ENCODE measurements at regions not wholly inside any gene's neighbourhood (a gene's known extent, or its start where the extent isn't known, plus 50 kb on each side); places are given as distances from the start of the nearest gene placed in this dataset.

DNA sequence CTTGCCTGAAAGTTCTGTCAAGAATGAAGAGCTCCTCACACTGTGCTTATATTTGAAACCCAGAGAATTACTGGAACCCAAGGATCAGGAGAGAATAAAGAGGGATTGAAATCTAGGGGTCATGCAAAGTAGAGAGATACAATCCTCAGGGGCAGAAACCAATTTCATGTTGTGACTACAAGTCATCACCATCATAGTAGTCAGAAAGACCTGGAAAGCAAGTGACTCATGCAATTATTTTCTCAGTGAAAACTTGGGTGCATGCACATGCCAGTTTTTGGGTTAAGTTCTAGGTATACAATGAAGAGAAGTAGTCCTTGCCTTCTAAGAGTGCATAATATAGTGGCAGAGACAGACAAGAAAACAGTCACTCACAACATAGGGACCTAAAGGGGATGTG lies 210.0 kb downstream of the ZC3H11B start:
- no peaks in the 10 kb centered on the region for H3K36me3 Mint-ChIP-seq (ENCODE audit: low read depth)
- H3K27me3 Mint-ChIP-seq (ENCODE audit: low read depth) = no peaks in the 10 kb centered on the region
- H3K4me1 Mint-ChIP-seq (ENCODE audit: low read depth) = peaks cover 8% of the 10 kb centered on the region
- TF ChIP-seq, protein P1, sequence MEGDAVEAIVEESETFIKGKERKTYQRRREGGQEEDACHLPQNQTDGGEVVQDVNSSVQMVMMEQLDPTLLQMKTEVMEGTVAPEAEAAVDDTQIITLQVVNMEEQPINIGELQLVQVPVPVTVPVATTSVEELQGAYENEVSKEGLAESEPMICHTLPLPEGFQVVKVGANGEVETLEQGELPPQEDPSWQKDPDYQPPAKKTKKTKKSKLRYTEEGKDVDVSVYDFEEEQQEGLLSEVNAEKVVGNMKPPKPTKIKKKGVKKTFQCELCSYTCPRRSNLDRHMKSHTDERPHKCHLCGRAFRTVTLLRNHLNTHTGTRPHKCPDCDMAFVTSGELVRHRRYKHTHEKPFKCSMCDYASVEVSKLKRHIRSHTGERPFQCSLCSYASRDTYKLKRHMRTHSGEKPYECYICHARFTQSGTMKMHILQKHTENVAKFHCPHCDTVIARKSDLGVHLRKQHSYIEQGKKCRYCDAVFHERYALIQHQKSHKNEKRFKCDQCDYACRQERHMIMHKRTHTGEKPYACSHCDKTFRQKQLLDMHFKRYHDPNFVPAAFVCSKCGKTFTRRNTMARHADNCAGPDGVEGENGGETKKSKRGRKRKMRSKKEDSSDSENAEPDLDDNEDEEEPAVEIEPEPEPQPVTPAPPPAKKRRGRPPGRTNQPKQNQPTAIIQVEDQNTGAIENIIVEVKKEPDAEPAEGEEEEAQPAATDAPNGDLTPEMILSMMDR (IDR thresholded peaks at IDR 0.05) = no peak
- no peak overlapping the region for H3K4me3 Mint-ChIP-seq (ENCODE audit: unreplicated experiment)
- H3K27ac Mint-ChIP-seq (ENCODE audit: unreplicated experiment) = no peak overlapping the region
- no peak for DNase-seq (ENCODE audit: low spot score)
- peaks cover 2% of the 10 kb centered on the region for H3K9me3 Mint-ChIP-seq (ENCODE audit: low read depth)

DNA sequence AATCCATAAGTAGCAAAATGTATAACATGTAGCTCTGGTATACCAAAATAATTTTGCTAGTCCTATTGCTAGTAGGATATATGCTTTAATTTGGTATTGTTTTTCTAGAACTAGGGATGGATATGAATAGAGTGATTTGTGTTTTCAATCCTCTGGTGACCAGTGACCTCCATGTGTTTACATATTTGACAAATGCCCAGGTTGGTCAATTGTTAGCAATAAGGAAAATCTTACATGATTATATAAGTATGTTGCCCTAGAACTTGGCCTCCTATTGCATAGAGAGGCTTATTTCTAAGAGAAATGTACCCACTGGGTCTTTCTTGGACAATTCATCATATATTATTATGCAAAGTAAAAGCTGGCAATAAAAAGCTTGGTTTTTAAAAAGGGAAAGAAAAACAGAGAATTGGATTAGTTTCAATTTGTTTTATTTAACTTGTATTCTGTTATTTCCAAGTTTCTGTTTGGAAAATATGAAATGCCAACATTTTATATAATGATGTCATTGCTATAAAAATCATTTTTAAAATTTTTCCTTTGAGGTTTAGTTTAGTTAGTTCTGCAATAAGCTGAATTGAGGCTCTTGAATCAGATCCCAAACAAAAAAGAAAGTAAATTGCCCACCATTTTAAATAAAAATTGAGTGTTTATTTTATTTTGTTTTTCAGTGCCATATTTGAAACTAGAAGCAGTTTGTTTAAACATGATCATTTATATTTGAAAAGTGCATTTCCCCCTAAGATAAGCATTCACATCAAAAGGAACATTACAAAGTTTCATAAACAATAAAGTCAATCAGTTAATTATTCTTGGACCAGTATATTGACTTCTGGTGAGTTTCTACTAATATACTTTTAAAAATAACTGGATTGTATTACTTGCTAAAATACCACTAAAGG lies 210.9 kb downstream of the ZC3H11B start:
- TF ChIP-seq, protein P1 (IDR thresholded peaks at IDR 0.05) = no peak
- Mint-ChIP-seq H3K4me1 (ENCODE audit: low read depth) (peaks cover 8% of the 10 kb centered on the region), H3K36me3 (ENCODE audit: low read depth) (peaks cover 2% of the 10 kb centered on the region), H3K9me3 (ENCODE audit: low read depth) (peaks cover 12% of the 10 kb centered on the region), H3K4me3 (ENCODE audit: unreplicated experiment) (no peak overlapping the region), H3K27me3 (ENCODE audit: low read depth) (no peaks in the 10 kb centered on the region), H3K27ac (ENCODE audit: unreplicated experiment) (no peak overlapping the region)
- DNase-seq (ENCODE audit: low spot score) = no peak

GRCh38 chr1:219399446-219399845 lies 213.5 kb downstream of the ZC3H11B start:
- DNase-seq (ENCODE audit: low spot score) = no peak
- Mint-ChIP-seq H3K9me3 (ENCODE audit: low read depth) (peaks cover 26% of the 10 kb centered on the region), H3K4me1 (ENCODE audit: low read depth) (peaks cover 8% of the 10 kb centered on the region), H3K27me3 (ENCODE audit: low read depth) (no peaks in the 10 kb centered on the region), H3K4me3 (ENCODE audit: unreplicated experiment) (no peak overlapping the region), H3K27ac (ENCODE audit: unreplicated experiment) (no peak overlapping the region), H3K36me3 (ENCODE audit: low read depth) (peaks cover 12% of the 10 kb centered on the region)
- TF ChIP-seq, protein P1 (IDR thresholded peaks at IDR 0.05) = no peak

DNA sequence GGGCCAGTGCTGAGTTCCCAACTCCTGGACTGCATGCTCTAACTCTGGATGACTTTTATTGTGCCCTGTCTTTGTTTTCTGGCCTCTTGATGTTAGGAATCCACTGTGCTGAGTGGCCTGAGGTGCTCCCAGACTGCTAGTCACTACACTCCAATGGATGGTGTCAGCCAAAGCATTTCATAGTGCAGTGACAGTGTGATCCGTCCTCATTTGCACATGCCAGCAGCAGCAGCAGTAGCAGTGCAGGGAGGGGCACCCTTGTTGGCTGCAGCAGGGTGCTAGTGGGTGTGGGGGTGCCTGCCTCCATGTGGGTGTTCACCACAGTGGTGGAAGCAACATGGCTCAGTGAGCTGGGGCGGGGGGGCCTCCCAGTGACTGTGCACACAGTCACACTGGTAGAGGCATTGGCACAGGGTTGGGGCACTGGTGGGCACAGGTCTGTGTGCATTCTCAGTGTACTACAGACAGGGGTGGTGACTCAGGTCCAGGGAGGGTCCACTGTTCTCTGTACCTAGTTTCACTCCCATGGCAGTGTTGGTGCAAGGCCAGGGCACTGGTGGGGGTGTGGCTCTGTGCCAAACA lies 214.0 kb downstream of the ZC3H11B start:
- peaks cover 26% of the 10 kb centered on the region for H3K9me3 Mint-ChIP-seq (ENCODE audit: low read depth)
- no peak overlapping the region for H3K27ac Mint-ChIP-seq (ENCODE audit: unreplicated experiment)
- peaks cover 8% of the 10 kb centered on the region for H3K4me1 Mint-ChIP-seq (ENCODE audit: low read depth)
- DNase-seq (ENCODE audit: low spot score) = no peak
- no peaks in the 10 kb centered on the region for H3K27me3 Mint-ChIP-seq (ENCODE audit: low read depth)
- H3K4me3 Mint-ChIP-seq (ENCODE audit: unreplicated experiment) = no peak overlapping the region
- TF ChIP-seq, protein P1 (IDR thresholded peaks at IDR 0.05) = no peak
- H3K36me3 Mint-ChIP-seq (ENCODE audit: low read depth) = peaks cover 12% of the 10 kb centered on the region

DNA sequence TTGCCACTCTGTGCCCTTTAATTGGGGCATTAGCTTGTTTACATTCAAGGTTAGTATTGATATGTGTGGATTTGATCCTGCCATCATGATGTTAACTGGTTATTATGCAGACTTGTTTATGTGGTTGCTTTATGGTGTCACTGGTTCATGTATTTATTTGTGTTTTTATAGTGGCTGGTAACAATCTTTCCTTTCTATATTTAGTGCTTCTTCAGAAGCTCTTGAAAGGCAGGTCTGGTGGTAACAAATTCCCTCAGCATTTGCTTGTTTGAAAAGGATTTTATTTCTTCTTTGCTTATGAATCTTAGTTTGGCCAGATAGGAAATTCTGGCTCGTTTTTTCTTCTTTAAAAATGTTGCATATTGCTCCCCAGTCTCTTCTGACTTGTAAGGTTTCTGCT lies 215.4 kb downstream of the ZC3H11B start:
- H3K36me3 Mint-ChIP-seq (ENCODE audit: low read depth) = peaks cover 12% of the 10 kb centered on the region
- no peak overlapping the region for H3K4me3 Mint-ChIP-seq (ENCODE audit: unreplicated experiment)
- H3K27me3 Mint-ChIP-seq (ENCODE audit: low read depth) = no peaks in the 10 kb centered on the region
- TF ChIP-seq, protein P1 (IDR thresholded peaks at IDR 0.05) = no peak
- H3K9me3 Mint-ChIP-seq (ENCODE audit: low read depth) = peaks cover 29% of the 10 kb centered on the region
- H3K4me1 Mint-ChIP-seq (ENCODE audit: low read depth) = peaks cover 8% of the 10 kb centered on the region
- H3K27ac Mint-ChIP-seq (ENCODE audit: unreplicated experiment) = no peak overlapping the region
- no peak for DNase-seq (ENCODE audit: low spot score)
